Astrocyte of the spinal cord (primary cell): ENCODE measurements at regions not wholly inside any gene's neighbourhood (a gene's known extent, or its start where the extent isn't known, plus 50 kb on each side); places are given as distances from the start of the nearest gene placed in this dataset.

Experiments
- DNase-seq: peaks from one replicate; pipeline ENCODE4 v3.0.0; 2011; ENCODE audit warnings: low read depth, low spot score
- H3K4me3 ChIP-seq: 2 replicates; pipeline ENCODE4 v1.5.1; 2011; ENCODE audit warnings: low read depth, mild to moderate bottlenecking, low read length, moderate library complexity
- CTCF ChIP-seq: IDR thresholded peaks from 2 replicates; pipeline ENCODE4 v1.5.1; 2012; ENCODE audit warnings: low read depth, mild to moderate bottlenecking, low read length, inconsistent platforms
- in situ Hi-C: cut with HindIII; loops from 2 replicates; pipeline ENCODE4 v1.10.0; 2017; ENCODE audit warnings: low sequenced_read_pairs

- in situ Hi-C loops: no loop called here
- H3K4me3 ChIP-seq: no peak overlapping the region
- DNase-seq: no peak
- no peak for TF ChIP-seq CTCF
Observed at GRCh38 chr12:102249079-102249841, 51.6 kb upstream of the PMCH start.
